ENCODE measurements at regions not wholly inside any gene's neighbourhood (a gene's known extent, or its start where the extent isn't known, plus 50 kb on each side); places are given as distances from the start of the nearest gene placed in this dataset.

GRCh38 chr3:95476534-95476933 lies 1337.9 kb upstream of the EPHA6 start:
- Histone ChIP-seq H3K36me3 (no peaks in the 10 kb centered on the region), H3K4me1 (no peaks in the 10 kb centered on the region), H3K9me3 (no peaks in the 10 kb centered on the region), H3K27ac (no peak overlapping the region), H3K27me3 (no peaks in the 10 kb centered on the region), H3K4me3 (replicated peaks in 1 of 3) (no peak overlapping the region)
- intact Hi-C loops (cut with DNase I) = no loop called here
- 47 to 97% methylated on average over 2 of the region's 2 CpGs for WGBS, 2 donors
- no peak for DNase-seq
- TF ChIP-seq CTCF (IDR thresholded peaks at IDR 0.05) (no peak), POLR2A (IDR thresholded peaks at IDR 0.05) (no peak)

DNA sequence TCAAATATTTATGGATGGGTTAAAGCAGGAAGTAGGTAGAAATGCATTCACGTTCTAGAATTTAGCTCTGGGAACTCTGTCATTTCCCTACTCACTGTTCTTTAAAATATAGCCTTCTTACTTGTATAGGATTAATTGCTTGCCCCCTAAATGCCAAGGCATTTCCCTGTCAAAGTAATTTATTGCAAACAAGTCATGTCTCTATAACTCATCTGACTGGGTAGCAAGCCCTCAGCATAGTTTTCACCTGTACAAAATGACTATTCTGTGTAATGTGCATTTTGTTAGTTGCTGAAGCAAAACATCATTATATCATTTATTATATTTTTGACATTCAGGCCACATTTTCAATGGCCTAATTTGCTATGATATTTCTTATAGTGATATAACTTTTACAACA lies 1308.2 kb upstream of the EPHA6 start:
- no peaks in the 10 kb centered on the region for H3K27me3 ChIP-seq
- no peaks in the 10 kb centered on the region for H3K4me1 ChIP-seq
- no peak for DNase-seq
- no peak for TF ChIP-seq CTCF (IDR thresholded peaks at IDR 0.05)
- TF ChIP-seq POLR2A (IDR thresholded peaks at IDR 0.05) = no peak
- 71 to 75% methylated on average over 1 of the region's 1 CpG for WGBS, 2 donors
- H3K9me3 ChIP-seq = no peaks in the 10 kb centered on the region
- H3K27ac ChIP-seq = no peak overlapping the region
- no peak overlapping the region for H3K4me3 ChIP-seq (replicated peaks in 1 of 3)
- intact Hi-C loops (cut with DNase I) = no loop called here
- H3K36me3 ChIP-seq = no peaks in the 10 kb centered on the region

DNA sequence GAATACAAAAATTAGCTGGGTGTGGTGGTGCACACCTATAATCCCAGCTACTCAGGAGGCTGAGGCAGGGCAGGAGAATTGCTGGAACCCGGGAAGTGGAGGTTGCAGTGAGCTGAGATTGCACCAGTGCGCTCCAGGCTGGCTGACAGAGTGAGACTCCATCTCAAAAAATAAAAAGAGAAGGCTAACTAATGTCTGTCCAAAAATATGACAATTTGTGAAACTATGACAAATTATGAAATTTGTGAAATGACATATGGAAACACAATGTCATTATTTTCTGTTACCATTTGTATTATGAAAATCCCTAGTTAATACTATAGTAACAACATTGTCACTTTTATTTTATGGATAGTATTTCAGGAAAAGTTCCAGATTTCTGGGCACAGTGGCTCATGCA lies 1306.3 kb upstream of the EPHA6 start:
- no peak for TF ChIP-seq POLR2A (IDR thresholded peaks at IDR 0.05)
- TF ChIP-seq CTCF (IDR thresholded peaks at IDR 0.05) = no peak
- Histone ChIP-seq H3K9me3 (no peaks in the 10 kb centered on the region), H3K4me1 (no peaks in the 10 kb centered on the region), H3K36me3 (no peaks in the 10 kb centered on the region), H3K27me3 (no peaks in the 10 kb centered on the region), H3K27ac (no peak overlapping the region), H3K4me3 (replicated peaks in 1 of 3) (no peak overlapping the region)
- 87 to 88% methylated on average over 2 of the region's 2 CpGs for WGBS, 2 donors
- intact Hi-C loops (cut with DNase I) = no loop called here
- DNase-seq = no peak

GRCh38 chr3:95511828-95512227 lies 1302.6 kb upstream of the EPHA6 start:
- H3K36me3 ChIP-seq = no peaks in the 10 kb centered on the region
- H3K27ac ChIP-seq = no peak overlapping the region
- intact Hi-C loops (cut with DNase I) = no loop called here
- no peak for DNase-seq
- H3K9me3 ChIP-seq = no peaks in the 10 kb centered on the region
- no peaks in the 10 kb centered on the region for H3K27me3 ChIP-seq
- H3K4me3 ChIP-seq (replicated peaks in 1 of 3) = no peak overlapping the region
- WGBS, 2 donors = 95 to 100% methylated on average over 1 of the region's 1 CpG
- no peaks in the 10 kb centered on the region for H3K4me1 ChIP-seq
- TF ChIP-seq POLR2A (IDR thresholded peaks at IDR 0.05) = no peak
- no peak for TF ChIP-seq CTCF (IDR thresholded peaks at IDR 0.05)

DNA sequence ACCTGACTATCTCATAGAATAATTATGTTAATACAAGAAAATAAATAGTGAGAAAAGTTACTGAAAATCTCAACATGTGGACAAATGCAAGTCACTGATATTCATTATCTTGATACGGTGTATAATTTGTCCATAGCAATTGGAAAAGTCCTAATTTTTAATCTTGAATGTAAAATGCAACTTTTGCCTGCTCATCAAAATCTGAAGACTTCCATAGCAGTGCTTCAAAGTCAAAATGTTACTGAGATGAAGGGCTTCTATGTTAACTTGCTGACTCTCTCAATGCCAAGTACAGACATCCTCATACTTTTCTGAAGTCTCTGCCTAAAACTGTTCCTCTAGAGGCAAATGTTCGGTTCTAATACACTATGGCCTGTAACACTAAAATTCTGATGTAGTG lies 1300.1 kb upstream of the EPHA6 start:
- TF ChIP-seq POLR2A (IDR thresholded peaks at IDR 0.05) (no peak), CTCF (IDR thresholded peaks at IDR 0.05) (no peak)
- Histone ChIP-seq H3K4me3 (replicated peaks in 1 of 3) (no peak overlapping the region), H3K4me1 (no peaks in the 10 kb centered on the region), H3K27me3 (no peaks in the 10 kb centered on the region), H3K9me3 (no peaks in the 10 kb centered on the region), H3K36me3 (no peaks in the 10 kb centered on the region), H3K27ac (no peak overlapping the region)
- no peak for DNase-seq
- intact Hi-C loops (cut with DNase I) = no loop called here
- WGBS, 2 donors = 85 to 89% methylated on average over 2 of the region's 2 CpGs
